ENCODE measurements at regions not wholly inside any gene's neighbourhood (a gene's known extent, or its start where the extent isn't known, plus 50 kb on each side); places are given as distances from the start of the nearest gene placed in this dataset.

GRCh38 chr19:5245631-5246553 is 94.7 kb downstream of the PTPRS start:
- TF ChIP-seq POLR2A (IDR thresholded peaks at IDR 0.05; ENCODE audit: low read depth, low read length) (no peak), POU2F2 (IDR thresholded peaks at IDR 0.05; ENCODE audit: low read depth, low read length) (no peak)

All from GM12891 (cell line).